Left forelimb (tissue), 1 donor: ENCODE measurements at regions not wholly inside any gene's neighbourhood (a gene's known extent, or its start where the extent isn't known, plus 50 kb on each side); places are given as distances from the start of the nearest gene placed in this dataset.
"Not testable (repeated sequence)": the region's sequence is repeated elsewhere in the genome, so short reads cannot be mapped to it uniquely, and the experiment has no call there.

Experiments used
- DNase-seq: peaks from one replicate; pipeline ENCODE4 v3.0.0-alpha.2; 2018; ENCODE audit warnings: low spot score

DNA sequence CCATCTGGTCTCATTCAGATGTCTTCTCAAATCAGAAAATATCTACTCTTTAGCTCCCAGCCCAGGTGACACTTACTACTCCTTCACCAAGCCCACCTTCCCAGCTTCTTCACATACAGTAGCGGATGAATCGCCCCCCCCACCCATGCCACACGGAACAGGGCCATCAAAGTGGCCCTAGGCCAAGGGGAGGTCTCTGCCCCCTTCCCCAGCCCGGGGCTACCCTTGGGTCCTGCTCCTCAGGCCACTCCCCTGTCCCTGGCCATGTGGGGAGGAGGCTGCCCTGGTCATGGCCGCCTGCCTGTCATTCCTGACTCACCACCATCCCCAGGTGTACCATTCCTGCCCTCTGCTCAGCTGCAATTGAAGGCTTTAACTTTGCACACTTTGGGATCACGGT lies 142.8 kb downstream of the NECTIN1 start:
- DNase-seq = peak; percentile 57

DNA sequence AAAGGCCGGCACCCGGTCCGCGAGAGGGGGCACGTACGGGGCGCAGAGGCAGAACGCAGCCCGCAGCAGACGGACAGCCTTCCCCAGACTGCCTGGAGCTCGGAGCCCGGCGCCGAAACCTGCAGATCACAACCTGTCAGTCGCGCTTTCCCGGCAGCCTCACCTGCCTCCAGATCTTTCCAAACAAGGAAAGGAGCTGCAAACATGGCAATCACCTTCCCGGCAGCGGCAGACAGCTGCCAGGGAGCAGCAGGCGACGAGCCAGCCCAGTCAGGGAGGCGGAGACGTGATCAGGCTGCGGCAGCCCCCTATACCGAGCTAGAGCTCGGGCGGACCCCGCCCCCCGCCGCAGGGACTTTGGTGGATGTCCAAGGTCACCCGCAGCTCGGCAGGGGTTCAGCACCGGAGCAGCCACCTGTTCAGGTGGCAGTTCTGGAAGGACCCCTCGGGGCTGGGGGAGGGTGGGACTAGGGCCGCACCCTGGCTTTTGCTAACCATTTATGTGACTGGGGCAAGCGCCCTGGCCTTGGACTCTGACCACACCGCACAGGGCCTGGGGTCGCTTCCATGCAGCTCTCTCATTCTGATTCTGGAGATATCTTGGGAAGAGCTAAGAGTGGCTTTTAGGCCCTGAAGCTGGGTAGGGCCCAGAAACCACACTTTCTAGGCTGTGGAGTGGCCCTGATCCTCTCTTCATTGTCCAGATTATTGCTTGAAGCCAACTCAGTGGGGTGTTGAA lies 143.8 kb downstream of the NECTIN1 start:
- DNase-seq = peak; percentile 69

DNA sequence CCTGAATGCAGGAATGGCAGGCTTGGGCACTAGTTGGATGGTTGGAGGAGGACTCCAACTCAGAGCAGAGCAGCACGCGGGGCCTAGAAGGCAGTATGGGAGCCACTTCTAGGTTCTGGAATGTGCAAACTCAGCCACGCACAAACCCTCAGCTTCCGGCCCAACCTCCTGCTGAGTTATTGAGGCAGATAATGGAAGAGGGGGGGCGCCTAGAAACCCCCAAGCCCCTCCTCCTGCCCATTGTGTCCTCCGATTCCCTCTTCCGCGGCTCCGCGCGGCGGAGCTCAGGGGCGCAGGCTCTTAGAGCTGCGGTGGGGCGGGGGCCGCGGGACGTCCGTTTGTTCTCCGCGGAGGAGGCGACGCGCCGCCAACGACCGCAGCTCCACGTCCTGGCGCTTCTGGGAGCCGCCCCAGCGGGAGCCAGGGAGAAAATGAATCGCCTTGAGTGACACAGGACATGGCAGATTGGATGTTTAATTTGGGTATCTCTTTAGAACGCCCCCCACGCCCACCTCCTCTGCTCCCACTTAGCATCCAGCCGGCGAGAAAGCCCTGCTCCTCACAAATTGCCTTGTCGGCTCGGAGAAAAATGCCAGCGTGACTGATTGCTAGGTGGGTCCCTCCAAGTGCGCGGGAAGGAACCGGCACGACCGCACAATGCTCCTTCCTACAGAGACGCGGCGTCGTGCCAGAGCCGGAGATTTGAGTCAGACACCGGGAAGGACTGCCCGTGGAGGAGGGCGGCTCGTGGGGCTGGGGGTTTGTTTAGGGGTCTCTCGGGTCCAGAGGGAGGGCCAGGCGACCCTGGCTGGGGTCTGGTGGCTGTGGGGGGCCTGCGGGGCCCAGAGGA lies 144.6 kb downstream of the NECTIN1 start:
- peak; percentile 71 for DNase-seq

DNA sequence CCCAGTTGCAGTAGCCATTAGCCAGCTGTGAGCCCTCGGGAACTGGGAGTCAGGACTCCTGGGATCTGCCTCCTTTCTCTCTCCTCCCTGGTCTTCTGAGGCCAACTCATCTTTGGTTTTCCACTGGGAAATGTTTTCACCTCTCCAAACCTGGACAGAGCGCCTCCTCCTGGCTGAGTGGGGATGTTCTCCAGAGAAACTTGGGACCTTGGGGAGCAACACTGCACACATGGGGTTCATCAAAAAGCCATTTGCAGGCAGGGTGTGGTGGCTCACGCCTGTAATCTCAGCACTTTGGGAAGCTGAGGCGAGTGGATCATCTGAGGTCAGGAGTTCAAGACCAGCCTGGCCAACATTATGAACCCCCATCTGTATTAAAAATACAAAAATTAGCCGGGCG lies 145.4 kb downstream of the NECTIN1 start:
- DNase-seq = peak; percentile 49

DNA sequence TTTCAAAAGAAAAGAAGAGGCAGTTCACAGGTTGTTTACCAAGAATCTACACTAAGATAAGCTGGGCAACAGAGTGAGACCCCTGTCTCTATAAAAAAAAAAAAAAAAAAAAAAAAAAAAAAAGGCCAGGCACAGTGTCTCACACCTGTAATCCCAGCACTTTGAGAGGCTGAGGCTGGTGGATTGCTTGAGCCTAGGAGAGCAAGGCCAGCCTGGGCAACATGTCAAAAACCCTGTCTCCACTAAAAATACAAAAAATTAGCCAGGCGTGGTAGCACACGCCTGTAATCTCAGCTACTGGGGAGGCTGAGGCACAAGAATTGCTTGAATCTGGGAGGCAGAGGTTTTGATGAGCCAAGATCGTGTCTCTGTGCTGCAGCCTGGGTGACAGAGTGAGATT lies 147.6 kb downstream of the NECTIN1 start:
- DNase-seq = not testable (repeated sequence)

DNA sequence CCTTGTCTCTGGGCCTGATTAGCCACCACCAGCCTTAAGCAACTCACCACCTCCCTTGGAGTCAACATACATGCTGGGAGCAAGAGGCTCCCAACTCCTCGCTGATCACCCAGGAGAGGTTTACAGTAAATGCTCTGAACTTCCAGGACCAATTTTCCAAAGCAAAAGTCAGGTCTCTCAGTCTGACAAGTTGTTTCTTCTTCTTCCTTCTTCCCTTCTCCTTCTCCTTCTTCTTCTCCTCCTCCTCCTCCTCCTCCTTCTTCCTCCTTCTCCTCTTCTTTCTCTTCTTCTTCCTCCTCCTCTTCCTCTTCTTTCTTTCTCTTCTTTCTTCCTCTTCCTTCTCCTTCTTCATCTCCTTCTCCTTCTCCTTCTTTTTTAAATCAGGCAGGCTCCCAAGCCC lies 148.2 kb downstream of the NECTIN1 start:
- DNase-seq = peak; percentile 11

DNA sequence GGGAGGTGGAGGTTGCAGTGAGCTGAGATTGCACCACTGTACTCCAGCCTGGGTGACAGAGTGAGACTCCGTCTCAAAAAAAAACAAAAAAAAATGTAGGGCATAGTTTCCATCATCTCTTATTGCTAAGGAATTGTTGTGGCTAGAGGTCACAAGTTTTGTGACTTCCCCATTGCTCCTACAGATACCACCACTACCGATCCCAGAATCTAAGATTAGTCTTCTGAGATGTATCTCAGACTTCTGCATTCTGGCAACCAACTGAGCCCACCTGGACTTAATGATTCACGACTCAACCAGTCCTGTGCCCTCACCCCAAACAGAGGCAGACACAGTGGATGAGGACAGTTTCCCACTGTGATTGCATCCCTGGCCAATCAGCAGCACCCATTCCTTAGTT lies 148.9 kb downstream of the NECTIN1 start:
- DNase-seq = no peak

DNA sequence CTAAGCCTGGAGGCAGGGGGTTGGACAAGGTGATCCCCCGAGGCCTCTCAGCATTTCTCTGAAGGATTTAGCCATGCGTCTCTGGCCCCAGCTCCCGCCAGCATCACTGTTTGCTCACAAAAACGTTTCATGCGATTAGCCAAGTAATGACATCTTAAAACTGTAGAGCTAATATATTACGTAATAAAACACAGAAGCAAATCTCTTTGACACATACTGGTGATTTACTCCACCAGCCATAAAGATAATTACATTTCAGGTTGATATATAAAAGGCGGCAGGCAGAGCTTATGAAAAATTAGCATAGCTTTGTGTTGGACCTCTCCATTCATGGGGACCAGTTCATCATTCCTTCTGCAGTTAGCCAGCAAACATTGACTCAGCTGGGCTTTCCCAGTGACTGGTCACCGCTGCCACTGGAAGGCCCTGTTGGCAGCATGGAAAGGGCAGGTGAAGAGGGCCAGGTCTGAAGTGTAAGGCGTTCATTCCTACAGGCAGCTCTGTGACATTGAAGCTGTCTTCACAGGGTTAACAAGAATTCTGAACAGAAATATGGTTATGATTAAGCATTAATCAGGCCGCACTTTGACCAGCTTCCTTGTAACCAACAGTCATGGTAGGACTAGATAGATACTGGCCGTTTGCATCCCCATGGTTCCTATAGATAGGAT lies 150.3 kb downstream of the NECTIN1 start:
- peak; percentile 22 for DNase-seq

DNA sequence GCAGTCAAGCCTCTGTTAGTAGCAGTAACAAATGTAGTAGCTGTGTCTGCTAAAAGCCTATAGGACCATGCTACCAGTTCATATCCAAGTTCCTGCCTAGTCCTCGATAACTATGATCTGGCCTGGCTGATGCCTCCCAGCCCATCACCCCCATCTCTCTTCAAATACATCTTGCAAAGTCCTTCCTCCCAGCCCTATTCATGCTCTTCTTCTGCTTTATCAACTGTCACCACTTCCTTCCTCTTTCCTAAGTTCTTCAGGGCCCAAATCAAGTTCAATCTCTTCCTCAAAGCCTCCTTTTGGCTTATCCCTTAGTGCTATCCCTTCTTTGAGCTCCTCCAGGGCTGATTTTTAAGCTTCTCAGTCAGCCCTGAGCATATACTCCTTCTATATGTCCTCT lies 150.9 kb upstream of the THY1 start:
- no peak for DNase-seq

DNA sequence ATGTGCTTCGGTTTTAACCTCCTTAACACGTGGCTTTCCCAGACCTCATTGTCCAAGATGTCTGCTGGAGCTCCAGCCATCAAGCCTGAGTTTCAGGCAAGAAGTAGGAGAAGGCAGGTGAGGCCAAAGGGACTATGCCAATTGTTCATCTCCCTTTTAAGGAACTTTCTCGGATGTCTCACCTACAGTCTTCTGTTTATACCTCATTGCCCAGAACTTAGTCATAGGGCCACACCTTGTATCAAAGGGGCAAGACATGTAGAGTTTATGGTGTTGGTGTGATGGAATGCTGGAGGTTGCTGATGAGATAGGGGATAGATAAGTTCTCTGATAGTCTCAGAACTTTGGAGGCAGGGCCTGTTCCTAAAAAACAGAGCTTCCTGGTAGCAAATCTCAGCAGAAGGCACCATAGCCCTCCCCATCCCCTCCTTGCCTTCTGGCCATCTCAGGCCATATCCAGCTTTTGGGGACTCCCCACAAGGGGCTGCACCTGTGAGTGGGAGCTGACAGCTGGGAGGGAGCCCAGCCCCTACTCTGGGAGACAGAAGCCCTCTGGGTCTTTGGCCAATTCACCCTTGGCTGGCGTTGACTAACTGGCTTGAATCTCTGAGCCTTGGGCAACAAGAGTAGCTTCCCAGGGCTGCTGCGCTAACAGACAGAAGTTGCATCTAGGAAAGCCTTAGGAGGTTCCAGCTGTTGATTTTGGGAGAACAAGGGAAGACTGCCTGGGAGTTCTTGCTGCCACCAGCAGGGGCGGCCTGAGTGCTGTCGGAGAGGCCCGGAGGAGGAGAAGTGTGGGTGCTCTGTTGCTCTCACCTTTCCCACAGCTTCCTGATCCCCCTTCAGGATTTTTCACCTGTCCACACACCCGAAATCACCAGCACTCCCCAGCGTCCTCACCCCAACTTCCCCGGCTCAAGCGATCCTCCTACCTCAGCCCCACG lies 149.8 kb upstream of the THY1 start:
- no peak for DNase-seq

DNA sequence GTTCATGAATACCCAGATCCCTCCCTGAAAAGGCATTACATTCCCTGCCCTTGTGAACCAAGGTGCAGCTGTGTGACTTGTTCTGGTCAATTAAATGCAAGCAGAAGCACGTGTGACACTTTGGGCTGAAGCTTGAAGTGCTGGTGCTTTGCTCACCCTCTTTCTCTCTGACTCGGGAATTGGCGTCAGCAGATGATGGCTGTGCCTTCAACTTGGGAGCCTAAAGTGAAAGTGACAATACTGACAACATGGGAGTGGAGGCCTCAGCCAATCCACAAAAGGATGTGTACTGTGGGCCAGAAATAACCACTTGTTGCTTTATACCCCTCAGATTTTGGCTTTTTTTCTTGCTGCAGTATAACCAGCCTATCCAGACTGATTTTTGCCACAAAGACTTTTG lies 148.3 kb upstream of the THY1 start:
- DNase-seq = no peak

DNA sequence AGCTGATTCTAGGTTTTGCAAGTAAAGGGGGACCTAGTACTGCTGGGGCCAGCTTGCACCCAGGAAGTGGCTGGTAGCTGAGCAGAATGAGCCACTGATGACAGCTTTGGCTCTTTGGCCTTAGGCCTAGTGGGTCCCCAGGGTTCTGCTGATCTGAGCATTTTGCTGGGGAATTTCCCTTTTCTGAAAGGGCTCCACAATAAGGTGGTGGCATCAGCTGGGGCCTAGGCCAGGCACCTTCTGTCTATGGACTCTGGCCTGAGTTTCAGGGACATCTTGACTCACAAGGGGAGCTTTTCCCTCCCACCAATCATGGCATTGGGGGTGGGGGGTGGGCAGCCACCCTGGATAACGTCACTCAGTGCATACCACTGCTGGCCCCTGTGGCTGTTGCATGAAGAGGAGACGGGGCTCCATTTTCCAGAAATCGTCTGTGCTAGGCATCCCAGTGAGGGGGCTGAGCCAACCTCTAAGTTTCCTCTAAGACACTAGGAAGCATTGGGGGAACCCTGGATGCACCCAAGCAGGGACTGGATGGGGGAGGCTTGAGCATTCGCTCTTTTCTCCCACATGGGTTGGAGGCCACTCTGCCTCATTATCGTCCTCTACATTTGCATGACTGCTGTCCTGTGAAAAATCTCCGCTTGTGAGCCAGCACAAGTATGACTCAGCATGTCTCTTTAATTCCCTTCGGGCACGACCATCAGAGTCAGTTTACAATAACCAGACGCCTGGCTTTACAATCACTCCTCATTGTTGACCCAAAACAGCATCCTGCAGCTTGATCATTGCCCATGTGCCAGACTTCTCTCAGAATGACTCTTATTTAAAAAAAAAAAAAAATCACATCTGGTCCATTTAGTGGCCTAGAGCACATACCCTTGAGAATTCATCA lies 145.0 kb upstream of the THY1 start:
- DNase-seq = no peak

DNA sequence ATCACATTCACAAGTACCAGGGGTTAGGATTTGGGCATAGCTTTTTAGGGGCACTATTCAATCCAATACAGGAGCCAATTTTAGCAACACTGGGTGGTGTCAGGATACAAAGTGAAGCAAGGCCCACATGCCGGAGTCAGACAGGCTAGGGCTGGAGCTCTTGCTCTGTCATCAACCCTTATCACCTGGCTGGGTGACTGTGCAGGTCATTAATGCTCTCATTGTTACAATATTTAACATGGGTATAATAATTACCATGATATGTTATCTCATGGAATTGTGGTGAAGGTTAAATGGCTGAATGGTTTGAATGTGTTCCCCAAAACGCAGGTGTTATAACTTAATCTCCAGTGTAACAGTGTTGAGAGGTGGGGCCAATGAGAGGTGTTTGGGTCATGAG lies 143.3 kb upstream of the THY1 start:
- DNase-seq = no peak

DNA sequence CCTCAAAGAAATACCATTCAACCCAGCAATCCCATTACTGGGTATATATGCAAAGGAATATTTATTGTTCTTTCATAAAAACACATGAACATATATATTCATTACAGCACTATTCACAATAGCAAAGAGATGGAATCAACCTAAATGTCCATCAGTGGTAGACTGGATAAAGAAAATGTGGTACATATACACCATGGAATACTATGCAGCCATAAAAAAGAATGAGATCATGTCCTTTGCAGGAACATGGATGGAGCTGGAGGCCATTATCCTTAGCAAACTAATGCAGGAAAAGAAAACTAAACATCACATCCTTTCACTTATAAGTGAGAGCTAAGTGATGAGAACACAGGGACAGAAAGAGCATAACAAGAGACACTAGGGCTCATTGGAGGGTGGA lies 142.7 kb upstream of the THY1 start:
- DNase-seq = not testable (repeated sequence)

DNA sequence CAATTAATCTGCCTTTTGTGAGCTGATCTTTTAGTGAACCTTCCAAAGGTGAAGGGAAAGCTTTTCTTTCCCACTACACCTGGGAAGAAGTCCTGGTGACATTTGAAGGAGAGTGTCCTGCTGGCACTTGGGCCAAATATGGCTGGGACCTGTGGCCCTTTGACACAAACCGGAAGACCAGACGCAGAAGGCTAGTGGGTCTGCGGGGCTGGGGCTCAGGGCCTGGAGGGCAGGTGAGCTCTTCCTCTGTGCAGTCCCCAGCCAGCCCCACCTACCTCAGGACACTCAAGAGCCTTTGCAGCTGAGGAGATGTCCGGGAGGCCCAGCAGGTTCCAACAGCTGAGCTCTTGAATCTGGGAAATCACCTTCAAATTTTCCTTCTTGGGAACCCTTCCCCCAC lies 138.0 kb upstream of the THY1 start:
- DNase-seq = no peak

DNA sequence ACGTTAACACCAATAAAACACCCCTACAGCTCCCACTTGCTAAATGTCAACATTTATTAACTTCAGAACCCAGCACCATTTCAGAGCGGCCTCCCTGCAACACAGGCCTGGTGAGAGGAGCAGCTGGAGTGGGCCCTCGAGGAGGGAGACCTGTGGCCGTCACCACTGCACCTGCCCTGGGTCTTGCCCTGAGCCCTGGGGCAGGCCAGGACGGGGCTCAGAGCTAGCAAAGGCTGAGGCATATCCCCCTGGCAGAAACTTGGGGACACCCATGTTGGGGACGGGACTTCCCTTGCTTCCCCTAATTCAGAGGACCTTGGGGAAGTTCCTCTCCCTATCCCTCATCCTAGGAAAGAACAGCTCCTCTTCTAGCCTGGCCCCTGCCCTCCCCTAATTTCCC lies 137.3 kb upstream of the THY1 start:
- DNase-seq = no peak

DNA sequence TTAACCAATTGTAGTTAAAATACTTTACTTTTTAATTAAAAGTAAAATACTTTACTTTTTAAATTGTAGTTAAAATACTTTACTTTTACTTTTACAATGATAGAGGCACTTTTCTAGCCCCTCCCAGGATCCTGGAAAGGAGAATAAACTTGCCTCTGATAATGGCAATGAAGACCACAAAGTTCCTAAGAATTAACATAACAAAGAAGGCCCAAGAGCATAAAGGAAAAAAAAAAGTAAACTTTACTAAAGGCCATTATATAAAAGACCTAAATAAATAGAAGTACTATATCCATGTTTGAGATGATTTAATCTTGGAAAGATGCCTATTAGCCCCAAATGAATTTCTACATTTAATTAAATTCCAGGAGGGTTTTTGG lies 129.1 kb upstream of the THY1 start:
- no peak for DNase-seq

DNA sequence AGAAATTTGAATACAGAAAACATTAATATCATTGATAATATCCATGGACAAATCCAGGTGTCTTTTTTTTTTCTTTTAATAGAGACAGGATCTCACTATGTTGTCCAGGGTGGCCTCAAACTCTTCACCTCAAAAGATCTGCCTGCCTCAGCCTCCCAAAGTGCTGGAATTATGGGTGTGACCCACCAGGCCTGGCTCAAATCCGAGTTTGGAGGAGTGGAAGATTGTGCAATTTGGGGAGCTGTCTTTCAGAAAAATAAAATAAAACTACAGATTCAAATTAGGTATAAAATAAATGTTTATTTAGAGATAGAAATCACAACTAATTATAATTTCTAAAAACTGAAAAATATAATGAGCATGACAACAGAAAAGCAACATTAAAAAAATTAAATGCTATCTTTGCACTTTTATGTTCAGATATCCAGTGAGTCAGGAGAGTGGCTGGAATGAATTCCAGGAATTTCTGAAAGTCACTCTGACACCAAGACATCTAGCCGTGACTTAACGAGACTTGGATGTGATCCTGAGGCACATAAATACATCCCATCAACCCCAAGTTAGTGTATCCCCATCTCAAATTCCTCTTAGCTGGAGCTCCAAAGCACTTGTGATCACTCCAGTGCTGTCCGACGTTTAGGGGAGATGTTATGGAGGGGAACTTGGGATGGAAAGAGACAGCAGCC lies 128.6 kb upstream of the THY1 start:
- DNase-seq = no peak

DNA sequence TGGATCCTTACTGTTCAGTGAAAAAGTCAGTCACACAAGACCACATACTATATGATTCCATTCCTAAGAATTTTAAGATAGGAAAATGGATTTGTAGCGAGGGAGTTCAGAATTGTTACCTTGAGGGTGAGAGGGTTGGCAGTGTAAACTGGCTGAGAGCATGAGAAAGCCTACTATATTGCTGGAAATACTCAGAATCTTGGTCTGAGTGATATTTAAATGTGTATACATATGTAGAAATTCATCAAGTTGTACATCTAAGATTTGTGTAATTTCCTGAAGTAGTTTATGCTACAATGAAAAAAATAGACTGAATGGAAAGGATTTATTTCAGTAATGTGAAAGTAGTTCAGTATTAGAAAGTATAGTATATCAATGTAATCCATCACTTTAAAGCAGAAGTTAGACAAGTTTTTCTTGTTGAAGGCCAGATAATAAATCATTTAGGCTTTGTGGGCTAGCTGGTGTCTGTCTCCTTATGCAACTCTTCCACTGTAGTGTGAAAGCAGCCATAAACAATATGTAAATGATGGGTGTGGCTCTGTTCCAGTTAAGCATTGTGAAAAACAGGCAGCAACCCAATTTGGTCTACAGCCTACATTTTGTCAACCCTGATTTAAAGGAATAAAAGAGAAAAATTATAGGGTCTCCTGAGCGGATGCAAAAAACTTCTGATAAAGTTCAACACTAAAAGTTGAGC lies 127.2 kb upstream of the THY1 start:
- DNase-seq = no peak

DNA sequence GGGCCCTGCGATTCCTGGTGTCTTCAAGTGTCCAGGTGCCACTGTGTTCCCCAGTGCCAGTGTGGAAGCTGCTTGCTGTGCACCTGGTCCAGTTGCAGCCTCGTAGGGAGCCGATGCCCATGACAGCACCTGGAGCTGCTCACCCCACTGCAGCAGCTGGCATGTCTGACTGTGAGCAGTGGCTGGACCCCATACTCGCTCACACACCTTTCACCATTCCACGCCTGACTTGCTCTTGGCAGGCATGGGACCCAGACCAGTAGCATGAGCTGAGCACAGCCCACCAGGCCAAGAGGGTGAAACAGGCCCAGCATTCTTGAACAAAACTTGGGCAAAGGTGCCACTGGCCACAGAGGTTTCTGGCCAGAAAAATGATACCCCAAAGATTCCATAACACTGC lies 124.5 kb upstream of the THY1 start:
- no peak for DNase-seq
